ENCODE measurements at regions not wholly inside any gene's neighbourhood (a gene's known extent, or its start where the extent isn't known, plus 50 kb on each side); places are given as distances from the start of the nearest gene placed in this dataset.
"Not testable (repeated sequence)": the region's sequence is repeated elsewhere in the genome, so short reads cannot be mapped to it uniquely, and the experiment has no call there.

DNA sequence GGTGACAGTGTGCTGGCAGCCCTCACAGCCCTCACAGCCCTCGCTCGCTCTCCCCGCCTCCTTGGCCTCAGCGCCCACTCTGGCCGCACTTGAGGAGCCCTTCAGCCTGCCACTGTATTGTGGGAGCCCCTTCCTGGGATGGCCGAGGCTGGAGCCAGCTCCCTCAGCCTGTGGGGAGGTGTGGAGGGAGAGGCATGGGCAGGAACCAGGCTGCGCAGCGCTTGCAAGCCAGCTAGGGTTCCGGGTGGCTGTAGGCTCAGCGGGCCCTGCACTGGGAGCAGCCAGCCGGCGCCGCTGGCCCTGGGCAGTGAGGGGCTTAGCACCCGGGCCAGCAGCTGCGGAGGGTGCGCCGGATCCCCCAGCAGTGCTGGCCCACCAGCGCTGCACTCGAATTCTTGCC is 177.0 kb downstream of the MSX2 start:
- no peak for DNase-seq (ENCODE audit: low spot score)
- in situ Hi-C loops (cut with MboI; ENCODE audit: low sequenced_read_pairs, unreplicated experiment) = no loop called here
- TF ChIP-seq, protein P1, sequence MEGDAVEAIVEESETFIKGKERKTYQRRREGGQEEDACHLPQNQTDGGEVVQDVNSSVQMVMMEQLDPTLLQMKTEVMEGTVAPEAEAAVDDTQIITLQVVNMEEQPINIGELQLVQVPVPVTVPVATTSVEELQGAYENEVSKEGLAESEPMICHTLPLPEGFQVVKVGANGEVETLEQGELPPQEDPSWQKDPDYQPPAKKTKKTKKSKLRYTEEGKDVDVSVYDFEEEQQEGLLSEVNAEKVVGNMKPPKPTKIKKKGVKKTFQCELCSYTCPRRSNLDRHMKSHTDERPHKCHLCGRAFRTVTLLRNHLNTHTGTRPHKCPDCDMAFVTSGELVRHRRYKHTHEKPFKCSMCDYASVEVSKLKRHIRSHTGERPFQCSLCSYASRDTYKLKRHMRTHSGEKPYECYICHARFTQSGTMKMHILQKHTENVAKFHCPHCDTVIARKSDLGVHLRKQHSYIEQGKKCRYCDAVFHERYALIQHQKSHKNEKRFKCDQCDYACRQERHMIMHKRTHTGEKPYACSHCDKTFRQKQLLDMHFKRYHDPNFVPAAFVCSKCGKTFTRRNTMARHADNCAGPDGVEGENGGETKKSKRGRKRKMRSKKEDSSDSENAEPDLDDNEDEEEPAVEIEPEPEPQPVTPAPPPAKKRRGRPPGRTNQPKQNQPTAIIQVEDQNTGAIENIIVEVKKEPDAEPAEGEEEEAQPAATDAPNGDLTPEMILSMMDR (IDR thresholded peaks at IDR 0.05; ENCODE audit: borderline replicate concordance, control extremely low read depth, extremely low read depth, insufficient read depth, missing control alignments) = no peak

DNA sequence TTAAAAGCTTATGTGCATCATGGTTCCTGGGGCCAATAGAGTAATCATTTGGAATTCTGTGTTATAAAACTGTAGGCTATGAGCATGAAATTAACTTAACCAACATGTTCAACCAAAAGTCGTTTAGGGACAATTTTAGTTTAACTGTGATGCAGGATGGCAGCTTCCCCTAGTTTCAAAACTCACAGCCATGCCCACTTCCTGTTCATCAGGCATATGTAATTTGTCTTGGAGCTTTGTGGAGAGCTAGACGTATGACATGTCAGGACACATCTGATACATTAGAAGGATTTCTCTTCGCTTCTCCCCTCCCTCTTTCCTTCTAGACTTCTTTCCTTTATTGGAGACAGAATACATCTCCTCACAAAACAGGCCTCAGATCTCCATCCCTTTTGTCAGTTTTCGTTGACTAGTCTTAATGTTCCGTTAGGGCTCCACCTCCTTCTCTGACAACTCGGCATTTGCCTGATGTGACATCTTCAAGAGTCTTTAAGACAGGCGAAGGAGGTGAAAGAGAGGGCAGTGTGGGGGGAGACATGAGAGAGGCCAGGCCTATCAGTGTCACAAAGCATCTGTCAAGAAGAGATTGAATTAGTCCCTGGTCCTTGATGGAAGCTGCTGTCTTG is 176.0 kb downstream of the MSX2 start:
- in situ Hi-C loops (cut with MboI; ENCODE audit: low sequenced_read_pairs, unreplicated experiment) = no loop called here
- TF ChIP-seq, protein P1 (IDR thresholded peaks at IDR 0.05; ENCODE audit: borderline replicate concordance, control extremely low read depth, extremely low read depth, insufficient read depth, missing control alignments) = no peak
- DNase-seq (ENCODE audit: low spot score) = no peak

DNA sequence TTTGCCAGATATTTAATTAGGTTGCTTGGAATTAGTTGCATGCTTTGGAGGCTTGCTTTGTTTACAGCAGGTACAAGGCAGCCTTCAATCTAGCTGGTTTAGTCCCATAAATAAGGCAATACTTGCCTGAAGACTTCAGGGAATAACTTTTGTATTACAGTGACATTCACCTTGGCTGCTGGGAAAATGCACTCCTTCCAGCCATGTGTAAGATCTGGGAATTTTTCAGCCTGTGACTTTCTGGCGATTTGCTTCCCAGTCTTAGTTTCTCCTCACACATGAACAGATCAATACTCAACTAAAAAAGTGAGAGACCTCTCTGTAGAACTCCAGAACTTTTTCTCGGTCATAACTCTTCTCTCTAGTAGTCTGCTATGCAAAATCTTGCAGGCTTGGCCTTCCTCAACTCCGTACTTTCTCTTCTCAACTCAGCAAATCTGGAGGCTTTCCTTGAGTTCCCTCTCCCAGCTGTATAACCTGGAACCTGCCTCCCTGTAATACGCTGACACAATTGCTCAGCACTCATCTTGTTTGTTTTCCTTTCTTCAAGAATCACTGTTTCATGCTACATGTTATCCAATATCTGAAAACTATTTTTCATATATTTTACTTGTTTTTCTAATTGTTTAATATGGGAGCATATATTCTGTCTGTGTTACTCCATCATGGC is 173.0 kb downstream of the MSX2 start:
- in situ Hi-C loops (cut with MboI; ENCODE audit: low sequenced_read_pairs, unreplicated experiment) = no loop called here
- TF ChIP-seq, protein P1 (IDR thresholded peaks at IDR 0.05; ENCODE audit: borderline replicate concordance, control extremely low read depth, extremely low read depth, insufficient read depth, missing control alignments) = no peak
- no peak for DNase-seq (ENCODE audit: low spot score)

DNA sequence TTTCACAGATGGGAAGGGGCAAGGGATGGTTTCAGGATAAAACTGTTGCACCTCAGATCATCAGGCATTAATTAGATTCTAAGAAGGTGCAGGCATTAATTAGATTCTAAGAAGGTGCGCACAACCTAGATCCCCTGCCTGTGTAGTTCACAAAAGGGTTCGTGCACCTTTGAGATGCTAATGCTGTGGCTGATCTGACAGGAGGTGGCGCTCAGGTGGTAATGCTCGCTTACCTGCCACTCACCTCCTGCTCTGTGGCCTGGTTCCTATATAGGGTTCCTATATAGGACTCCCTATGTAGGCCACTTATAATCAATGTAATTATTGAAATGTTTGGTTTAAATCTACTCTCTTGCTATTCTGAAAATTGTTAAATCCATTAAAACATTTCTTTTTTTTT is 171.0 kb downstream of the MSX2 start:
- in situ Hi-C loops (cut with MboI; ENCODE audit: low sequenced_read_pairs, unreplicated experiment) = no loop called here
- TF ChIP-seq, protein P1 (IDR thresholded peaks at IDR 0.05; ENCODE audit: borderline replicate concordance, control extremely low read depth, extremely low read depth, insufficient read depth, missing control alignments) = no peak
- DNase-seq (ENCODE audit: low spot score) = no peak

DNA sequence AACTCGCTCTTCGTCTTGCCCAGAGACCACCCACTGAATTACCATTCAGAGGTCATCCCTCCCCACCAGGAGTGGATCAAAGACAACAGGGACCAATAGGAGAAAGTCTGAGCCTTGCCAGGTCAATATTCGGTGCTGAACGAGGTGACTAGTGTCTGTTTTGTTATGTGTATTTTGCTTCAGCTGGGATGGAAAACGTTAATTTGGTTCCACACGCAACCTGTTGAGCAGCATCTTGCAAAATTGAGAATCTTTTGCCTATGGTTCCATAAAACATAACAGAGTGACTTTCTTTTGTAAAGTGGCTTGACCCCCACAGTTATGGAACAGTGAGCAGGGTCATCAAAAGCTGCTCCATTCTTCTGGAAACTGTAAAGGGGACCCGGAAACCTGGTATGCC is 168.4 kb downstream of the MSX2 start:
- TF ChIP-seq, protein P1 (IDR thresholded peaks at IDR 0.05; ENCODE audit: borderline replicate concordance, control extremely low read depth, extremely low read depth, insufficient read depth, missing control alignments) = no peak
- in situ Hi-C loops (cut with MboI; ENCODE audit: low sequenced_read_pairs, unreplicated experiment) = no loop called here
- DNase-seq (ENCODE audit: low spot score) = no peak

DNA sequence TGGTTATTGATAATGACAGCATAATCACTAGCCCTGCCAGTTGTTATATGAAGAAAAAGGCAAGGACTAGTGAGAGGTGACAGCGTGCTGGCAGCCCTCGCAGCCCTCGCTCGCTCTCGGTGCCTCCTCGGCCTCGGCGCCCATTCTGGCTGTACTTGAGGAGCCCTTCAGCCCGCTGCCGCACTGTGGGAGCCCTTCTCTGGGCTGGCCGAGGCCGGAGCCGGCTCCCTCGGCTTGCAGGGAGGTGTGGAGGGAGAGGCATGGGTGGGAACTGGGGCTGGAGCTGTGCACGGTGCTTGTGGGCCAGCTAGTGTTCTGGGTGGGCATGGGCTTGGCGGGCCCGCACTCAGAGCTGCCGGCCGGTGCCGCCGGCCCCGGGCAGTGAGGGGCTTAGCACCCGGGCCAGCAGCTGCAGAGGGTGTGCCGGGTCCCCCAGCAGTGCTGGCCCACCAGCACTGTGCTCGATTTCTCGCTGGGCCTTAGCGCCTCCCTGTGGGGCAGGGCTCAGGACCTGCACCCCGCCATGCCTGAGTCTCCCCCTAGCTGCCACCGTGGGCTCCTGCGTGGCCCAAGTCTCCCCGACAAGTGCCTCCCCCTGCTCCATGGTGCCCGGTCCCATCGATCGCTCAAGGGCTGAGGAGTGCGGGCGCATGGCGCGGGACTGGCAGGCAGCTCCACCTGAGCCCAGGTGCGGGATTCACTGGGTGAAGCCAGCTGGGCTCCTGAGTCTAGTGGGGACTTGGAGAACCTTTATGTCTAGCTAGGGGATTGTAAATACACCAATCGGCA is 156.2 kb downstream of the MSX2 start:
- DNase-seq (ENCODE audit: low spot score); in situ Hi-C loops (cut with MboI; ENCODE audit: low sequenced_read_pairs, unreplicated experiment): not testable (repeated sequence)

DNA sequence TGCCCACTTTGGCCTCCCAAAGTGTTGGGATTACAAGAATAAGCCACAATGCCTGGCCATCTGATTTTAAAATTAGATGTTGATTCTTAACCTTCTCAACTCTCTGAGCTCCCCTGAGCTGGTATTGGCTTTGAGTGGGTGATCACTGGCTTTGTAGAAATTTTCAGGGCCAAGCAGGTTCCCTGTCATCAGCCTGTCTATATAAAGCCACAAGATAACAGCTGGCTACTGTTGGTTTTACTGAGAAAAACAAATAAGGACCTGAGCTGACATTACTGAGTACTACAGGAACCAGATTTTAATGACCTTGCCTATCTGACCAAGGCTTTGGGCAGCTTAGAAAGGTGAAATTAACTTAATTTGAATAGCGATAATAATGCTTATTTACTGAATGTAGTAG is 153.6 kb downstream of the MSX2 start:
- TF ChIP-seq, protein P1 (IDR thresholded peaks at IDR 0.05; ENCODE audit: borderline replicate concordance, control extremely low read depth, extremely low read depth, insufficient read depth, missing control alignments) = no peak
- in situ Hi-C loops (cut with MboI; ENCODE audit: low sequenced_read_pairs, unreplicated experiment) = no loop called here
- no peak for DNase-seq (ENCODE audit: low spot score)

All from GM13976 (cell line).